NCI-H2081 (cell line): ENCODE measurements at regions not wholly inside any gene's neighbourhood (a gene's known extent, or its start where the extent isn't known, plus 50 kb on each side); places are given as distances from the start of the nearest gene placed in this dataset.
A peak's percentile ranks its signal among the peaks of the same experiment; 100 is the strongest.

Experiments used
- DNase-seq, 2 experiments: peaks; one replicate each; lab custom pipeline; 2025; lab: John Stamatoyannopoulos, UW

DNA sequence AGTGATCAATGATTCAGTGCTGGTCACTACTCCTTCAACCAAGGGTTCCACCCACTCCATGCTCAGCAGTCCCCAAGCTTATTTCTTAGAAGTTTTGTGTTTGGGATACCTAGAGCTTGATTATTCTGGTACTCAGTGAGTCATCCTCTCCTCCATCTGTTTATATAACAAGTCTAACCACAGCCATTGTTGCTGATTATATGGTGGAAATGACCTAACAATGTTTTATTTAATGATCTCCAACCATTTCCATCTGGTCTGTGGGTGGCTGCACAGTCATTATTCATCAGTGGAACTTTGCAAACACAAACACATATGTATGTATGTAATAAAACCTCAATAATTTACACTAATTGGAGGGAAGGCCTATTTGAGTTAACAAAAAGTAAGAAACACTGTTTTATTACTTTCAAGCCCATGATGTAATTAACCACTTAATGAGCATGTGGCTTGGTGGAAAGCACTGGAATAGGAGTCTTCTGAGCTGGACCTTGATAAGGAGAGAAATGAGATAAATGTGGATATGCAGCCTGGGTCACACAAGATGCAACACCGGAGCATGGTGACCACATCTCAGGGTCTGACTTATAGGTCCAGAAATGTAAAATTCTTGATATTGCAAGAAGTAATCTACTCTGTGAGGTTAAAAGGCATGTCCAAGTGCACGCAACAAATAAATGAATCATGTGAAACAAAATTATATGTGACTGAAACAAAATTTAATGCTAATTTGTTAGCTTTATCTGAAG is 99.0 kb upstream of the WLS start:
- DNase-seq: peak; percentile 8 to 48

DNA sequence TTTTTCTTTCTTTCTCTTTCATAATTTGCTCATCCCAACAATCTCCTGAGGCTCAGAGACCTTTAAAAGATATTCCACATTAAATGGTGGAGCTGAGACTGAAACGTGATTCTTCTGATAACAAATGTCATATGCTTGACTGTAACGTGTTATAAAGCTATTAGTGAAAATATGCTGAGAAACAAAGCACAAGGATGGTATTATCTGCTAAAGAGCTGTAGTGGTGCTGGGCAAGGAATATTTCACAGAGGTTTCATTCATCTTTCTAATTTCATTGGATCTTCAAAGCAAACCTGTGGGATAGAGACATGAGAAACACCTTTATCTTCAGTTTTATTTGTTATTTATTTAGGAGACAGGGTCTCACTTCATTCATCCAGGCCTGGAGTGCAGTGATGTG is 98.1 kb upstream of the WLS start:
- no peak for DNase-seq

DNA sequence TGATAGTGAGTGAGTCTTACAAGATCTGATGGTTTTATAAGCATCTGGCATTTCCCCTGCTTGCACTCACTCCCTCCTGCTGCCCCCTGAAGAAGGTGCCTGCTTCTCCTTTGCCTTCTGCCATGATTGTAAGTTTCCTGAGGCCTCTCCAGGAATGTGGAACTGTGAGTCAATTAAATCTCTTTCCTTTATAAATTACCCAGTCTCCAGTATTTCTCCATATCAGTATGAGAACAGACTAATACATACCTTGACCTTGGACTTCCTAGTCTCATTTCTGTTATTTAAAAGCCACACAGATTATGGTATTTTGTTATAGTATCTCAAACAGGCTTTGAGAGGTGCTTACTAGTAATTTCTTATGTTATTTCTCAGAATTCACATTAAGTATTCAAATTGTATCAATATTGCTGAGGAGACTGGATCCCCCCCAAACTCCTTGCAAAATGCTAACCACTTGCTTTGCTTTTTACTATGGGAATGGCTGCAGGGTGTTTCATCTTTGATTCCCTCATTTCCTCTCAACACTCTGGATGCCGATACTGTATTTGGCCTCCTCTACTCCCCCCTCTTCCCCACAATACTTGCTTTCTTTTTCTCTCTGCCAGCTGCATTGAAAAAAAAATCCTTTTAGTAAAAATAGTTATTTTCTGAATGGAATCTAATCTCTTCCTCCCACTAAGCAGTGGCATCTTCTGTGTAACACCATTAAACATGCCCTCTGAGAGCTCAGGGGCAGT is 96.9 kb upstream of the WLS start:
- no peak for DNase-seq

DNA sequence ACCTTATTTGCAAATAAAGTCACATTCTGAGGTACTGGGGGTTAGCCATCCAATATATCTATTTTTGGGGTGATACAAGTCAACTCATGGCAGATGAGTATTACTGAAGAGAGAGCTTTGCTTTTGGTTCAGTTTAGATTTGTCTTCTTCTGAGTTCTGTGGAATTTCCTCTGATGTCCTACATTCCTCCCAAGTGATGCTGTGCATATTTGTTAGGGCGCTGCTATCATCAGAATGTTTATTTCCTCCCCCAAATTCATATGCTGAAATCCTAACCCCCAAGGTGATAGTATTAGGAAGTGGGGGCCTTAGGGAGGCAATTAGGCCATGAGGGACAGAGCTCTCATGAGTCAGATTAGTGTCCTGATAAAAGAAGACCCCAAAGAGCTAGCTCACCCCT is 96.2 kb upstream of the WLS start:
- no peak for DNase-seq

DNA sequence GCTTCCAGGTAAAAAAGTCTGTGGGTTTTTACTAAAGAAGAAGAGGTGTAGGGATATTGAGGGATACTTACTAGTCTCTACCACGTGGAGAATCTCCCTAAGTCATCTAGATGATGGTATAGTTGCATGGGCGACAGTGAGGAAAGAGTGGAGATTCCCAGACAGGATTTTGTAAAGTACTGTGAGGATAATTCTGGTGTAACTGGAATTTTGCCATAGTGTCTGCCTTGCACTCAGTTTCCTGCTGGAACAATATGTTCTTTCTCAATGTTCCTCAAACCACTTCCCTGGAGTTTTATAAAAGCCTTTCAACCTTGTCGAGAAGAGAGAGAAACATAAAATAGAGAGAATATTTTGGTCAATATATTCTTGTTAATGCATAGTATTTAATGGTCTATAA is 95.1 kb upstream of the WLS start:
- DNase-seq: no peak

DNA sequence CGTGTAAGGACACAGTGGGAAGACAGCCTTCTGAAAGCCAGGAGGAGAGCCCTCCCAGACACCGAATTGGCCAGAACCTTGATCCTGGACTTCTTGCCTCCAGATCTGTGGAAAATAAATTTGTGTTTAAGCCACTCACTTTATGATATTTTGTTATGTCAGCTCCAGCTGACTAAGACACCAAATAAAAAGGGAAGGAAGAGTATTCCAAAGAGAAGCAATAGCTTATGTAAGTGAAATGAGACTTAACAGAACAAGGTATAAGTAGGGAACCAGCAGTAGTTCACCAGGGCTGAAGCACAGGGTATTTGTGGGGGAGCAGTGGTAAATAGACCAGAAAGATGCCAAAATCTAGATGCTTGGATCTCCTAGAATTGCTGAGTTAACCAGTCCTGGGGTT is 94.2 kb upstream of the WLS start:
- DNase-seq: no peak

DNA sequence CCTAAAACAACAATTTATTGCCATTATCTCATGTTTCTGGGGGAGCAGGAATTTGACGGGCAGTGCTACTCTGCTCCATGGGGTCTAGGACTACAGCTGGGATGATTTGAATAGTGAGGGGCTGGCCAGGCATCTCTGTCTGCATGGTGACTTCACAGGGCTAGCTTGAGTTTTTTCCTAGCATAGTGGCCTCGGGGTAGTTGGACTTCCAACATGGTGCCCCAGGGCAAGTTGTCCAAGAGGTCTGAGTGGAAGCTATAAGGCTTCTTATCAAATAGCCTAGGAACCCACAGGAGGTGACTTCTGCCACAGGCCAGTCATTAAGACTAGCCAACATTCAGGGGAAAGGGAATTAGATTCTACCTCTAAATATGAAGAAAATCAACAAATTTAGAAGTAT is 92.0 kb upstream of the WLS start:
- no peak for DNase-seq

DNA sequence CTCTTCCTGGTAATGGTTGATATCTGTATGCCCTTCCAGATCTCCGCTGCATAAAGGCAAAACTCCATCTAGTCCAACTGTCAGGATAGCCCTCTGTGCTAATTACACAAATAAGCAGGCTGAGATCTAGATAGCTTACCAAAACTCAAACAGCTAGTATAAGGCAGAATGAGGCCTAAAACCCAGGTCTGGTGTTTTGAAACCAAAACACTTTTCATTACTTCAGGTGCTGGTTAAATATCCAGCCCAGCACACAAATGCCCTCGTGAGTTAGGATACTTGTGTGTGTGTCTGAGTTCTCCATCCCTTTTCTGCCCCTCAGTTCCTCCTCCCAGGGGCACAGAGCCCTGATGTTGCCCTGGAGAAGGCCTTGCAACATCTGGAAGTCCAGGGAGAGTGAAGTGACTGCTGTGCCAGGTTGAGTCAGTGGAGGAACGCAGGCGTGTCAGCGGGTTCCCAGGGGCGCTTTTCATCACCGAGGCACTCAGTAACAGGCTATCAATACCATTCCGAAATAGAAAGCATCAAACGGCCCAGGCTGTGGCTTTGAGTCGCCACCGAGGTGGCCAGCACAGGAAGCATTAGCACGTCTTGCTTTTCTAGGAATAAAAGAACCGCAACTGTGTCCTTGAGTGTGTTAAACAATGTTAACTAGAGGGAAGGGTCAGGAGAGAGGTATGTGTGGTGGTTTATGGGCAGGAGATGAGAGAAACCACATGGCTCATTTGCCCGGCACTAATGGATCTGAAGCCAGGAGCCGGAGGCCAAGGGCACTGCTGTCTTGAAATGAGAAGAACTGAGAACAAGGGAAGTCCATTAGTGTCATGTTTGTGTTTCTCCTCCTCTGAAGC is 90.7 kb upstream of the WLS start:
- no peak for DNase-seq

DNA sequence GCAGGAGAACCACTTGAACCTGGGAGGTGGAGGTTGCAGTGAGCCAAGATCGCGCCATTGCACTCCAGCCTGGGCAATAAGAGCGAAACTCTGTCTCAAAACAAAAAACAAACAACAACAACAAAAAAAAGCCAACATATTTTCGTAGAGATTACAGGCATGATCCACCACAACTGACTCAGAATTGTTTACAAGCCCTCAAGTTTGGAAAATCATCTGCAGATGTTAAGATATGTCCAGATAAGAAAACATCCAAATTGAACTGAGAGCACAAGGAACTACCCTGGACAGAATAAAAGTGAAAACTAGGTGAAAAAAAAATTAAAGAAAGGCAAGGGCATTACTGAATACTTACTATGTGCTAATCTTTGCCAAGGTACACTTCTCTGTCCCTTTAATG is 89.8 kb upstream of the WLS start:
- no peak for DNase-seq

DNA sequence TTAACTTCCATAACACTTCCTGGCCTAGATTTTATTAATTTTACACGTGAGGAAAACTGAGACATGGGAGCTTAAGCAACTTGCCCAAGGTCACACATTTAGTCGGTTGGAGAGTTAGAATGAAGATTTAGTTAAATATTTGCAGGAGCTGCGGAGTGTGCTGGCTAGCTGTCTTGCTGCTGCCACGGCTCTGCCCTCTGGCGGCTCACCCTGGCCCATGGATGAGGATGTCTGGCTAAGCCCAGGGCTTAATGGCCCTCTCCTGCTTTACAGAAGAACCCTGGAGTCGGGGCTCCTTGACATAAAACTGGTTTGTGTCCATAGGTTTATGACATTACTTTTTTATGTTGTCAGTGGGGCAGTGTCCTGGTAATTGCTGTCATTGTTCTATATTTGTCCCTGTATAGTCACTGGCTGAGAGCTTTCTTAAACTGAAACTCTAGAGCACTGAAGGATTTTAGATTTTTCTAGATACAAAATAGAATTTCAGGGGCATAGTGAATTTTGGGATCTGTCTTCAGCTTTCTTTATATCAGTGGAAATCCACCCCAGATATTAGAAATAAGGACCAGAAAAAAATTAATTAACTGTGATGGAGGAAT is 88.9 kb upstream of the WLS start:
- peak; percentile 29 to 58 for DNase-seq

DNA sequence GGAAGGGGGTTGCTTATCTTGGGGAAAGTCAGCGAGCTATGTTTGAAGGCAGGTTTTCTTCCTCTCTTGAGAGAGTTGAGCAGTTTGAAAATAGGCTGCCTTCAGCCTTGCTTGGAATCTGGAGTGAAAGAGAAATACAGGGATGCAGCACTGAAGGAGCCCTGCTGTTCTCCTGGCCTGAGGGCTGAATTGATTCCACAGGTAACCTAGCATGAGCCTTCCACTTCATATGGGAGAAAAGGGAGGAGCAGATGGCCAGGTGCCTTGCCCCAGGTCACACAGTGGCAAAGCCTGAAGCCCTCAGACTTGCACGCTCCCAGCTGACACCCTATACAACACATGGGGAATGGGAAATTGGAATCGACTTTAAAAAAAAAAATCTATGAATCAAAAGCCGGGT is 88.0 kb upstream of the WLS start:
- no peak for DNase-seq

DNA sequence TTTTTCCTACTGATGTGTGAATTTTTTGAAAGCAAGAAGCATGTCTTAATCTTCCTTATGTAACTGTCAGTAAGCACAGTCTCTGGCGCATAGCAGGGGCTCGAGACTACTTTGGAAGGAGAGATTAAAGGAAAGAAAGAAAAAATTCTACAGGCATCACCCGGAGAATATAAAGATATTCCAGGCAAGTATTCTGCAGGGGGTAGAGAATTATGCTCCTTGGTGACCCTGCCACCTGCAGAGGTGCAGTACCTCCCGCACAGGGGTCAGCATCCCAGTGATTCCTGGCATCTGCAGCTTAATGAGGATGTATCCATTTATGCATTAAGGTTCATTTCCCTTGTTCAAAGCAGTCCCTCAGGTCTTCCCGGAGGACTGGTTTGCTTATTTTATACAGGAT is 87.6 kb upstream of the WLS start:
- no peak for DNase-seq

DNA sequence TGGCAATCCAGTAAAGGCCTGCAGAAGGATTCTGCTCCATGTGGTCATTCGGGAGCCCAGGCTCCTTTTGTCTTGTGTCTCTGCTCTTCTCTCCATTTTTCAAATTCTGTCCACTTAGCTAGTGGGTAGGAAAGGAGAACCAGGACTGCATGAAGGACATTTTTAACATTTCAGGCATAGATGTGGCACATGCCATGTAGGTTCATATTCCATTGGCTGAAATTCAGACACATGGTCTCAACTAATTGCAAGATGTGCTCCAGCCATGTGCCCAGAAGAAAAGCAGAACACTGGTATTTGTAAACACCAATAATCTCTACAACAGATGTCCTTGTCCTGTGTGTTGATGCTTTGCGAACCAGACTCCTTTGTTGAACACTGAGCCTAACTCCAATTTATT is 85.2 kb upstream of the WLS start:
- no peak for DNase-seq

DNA sequence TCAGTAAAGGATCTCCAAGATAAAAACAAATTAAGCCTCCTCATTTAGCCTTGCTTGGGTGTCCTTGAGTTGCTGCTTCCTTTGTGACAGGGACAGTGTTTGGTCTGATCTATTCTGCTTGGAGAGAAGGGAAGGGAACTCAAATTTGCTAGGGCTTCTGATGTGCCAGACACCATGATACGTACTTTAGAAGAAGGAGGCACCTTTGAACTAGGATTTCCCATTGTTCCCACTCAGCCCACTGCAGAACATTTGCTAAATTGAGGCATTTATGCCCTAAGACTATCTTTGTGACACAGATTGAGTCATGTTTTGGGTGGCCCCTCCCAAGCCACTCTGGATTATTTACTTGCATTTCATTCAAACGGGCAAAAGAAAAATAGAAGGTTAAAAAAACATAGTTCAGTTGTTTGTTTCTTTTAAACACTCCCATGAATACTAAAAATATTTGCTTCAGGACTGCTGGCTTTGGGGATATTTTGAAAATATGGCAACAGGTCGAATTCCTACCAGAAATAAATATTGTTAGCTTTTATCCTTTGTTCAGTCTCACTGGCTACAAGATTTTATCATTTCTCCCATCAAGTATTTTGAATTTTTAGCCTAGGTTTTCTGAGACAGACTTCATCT is 81.9 kb upstream of the WLS start:
- peak in 1 of 2 experiments; percentile 81 for DNase-seq

DNA sequence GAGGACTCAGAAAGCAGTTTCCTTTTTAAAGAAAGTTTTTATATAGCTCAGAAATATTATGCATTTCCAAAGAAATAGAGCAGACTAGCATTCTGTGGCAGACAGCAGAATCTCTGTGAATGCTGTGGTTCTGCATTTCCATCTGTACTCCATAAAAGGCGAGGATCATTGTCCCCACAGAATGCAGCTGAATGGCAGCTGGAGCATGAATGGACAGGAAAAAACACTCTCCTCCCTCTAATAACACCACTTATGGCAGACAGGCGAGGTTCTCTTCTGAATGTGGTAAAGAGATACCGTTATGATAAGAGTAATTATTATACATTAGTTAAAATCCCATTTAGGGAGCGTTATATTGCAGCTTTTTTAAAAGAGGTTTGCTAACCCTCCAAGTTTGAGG is 81.4 kb upstream of the WLS start:
- peak; percentile 68 to 90 for DNase-seq

DNA sequence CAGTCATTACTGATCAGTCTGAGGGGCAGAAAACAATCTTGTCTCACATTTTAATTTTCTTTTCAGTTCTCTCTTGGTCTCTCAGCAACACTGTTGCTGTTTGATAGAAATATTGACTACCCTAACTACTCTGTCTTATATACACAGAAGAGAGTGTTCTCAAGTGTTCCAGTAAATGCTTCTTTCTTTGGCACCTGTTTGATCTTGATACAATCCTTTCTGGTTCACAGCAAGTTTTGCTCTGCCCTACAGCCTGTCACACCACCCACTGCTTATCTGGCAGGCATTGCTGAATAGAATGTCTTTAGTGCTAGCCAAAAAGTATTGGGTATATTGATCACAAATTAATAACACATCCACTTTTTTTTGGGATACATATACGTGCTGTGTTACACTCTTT is 75.7 kb upstream of the WLS start:
- DNase-seq: no peak

DNA sequence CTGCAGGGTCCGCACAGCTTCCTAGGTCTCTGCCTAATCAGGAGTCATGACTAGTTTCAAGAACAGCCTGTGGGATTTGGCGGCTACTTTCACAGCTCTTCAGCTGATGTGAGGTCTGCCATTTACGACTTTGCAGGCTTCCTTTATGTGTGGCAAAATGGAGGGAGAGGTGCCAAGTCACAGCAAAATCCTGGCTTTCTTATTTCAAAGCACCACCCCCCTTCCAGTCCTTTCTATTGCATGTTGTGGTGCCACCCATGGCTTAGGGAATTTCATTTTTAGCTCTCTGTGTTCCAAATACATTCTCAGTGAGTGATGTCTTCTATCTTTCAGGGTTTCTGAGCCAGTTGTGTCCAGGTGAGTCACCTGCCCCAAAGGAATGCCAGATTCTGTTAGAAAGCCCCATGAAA is 75.1 kb upstream of the WLS start:
- DNase-seq: no peak

DNA sequence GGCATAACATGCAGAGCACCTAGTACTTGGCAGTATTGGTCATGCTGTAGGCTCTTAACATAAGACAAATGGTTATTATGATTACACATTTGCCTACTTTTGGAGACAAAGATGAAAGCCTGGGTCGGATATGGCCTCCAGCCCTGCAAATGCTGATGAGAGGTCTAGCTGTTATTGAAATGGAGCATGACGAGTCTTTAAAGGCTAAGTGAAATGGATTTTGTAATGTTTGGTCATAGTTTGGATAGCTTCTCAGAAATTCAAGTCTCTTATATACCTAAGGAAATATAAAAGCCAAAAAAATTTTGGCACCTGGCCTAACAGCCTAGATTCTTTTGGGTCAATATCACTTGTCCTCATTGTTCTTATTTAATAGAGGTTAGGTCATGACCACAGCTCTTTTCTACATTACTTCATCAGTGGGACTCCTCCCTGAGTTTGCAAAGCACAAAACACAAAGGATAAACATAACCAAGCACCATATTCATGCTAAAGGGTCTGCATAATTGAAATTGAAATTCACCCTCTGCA is 69.2 kb upstream of the WLS start:
- no peak for DNase-seq

DNA sequence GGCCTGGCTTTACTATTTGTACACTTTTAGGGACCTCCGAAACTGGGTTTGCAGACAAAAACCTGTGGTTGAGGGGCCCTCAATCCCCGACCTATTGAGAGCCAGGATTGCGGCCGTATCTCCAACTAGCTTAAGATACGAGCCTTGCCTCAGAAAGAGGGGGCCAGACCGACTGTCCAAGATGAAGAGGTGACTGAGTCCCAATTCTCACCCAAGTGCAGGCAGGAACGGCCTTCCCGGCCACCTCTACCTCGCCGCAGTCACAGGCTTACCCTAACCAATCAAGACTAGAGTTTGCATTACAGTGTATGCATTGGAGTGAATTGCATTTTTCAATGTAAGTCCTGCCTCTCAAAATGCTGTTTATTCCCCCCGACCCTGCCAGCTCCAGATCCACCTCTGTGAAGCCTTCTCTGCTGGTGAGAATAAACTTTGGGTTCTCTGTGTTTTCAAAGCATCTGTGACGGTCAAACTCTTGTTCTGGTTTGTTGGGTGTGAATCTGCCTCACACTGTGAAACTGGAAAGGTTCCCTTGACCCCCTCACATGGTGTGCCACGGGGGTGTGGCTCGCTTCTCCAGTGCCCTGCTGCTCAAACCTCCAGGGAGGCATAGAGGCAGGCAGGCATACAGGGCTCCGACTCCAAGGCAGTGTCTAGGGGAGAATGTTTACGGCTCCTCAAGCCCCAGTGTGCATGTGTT is 62.2 kb upstream of the WLS start:
- no peak for DNase-seq

DNA sequence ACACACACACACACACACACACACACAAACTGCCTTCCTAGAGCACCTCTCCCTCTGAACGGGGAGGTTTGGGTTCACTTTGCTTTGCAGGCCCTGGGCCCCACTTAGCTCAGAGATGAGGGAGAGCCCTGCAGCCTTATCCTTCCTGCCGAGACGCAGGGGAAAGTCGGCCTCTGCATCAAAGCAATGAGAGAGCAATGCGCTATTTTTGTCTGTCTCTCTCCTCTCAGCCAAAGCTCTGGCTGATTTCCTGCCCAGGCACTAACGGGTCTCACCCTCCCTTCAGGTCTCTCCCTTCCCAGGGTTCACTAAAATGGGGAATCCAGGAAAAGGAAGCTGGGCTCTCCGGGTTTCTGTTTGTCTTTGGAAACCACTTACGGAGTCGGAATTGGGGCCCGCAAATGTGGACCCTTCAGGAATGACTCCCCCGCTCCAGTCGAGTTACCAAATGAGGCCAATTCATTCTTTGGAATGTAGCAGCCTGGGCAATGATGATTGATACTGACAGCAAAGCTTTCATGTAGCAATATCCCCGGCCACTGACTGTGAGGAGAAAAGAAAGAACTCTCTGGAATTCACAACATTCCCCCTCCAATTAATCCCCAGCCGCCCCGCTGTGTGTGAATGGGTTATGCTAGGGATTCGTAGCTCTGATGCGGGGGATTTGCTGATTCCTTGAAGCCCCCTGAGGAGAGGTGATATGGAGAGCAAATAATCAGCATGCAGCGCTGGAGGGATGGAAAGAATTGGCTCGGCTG is 61.5 kb upstream of the WLS start:
- no peak for DNase-seq
